ENCODE measurements at regions not wholly inside any gene's neighbourhood (a gene's known extent, or its start where the extent isn't known, plus 50 kb on each side); places are given as distances from the start of the nearest gene placed in this dataset.

DNA sequence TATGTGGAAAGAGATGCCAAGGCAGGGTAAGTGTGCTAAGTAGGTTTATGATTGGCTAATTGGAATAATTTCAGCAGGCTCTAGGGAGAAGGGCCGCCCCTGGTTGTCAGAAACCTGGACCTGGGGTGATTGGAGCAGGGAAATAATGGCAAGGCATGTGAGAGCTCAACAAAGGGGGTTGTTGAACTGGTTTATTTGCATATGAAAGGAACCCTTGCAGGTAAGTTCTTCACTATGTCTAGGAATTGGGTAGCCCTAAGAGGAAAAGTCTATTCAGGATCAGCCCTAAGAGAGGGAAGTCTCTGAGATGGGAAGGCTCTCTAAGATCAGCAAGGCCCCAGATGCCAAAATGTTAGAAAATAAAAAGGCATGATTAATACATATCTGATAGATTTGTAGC, 139.9 kb upstream of the PRNP start:
- Histone ChIP-seq H3K36me3 (ENCODE audit: low read depth, missing control alignments) (no peaks in the 10 kb centered on the region), H3K4me3 (no peak overlapping the region), H3K4me1 (no peaks in the 10 kb centered on the region), H3K27me3 (no peaks in the 10 kb centered on the region), H3K27ac (no peak overlapping the region), H3K9me3 (no peaks in the 10 kb centered on the region)
- TF ChIP-seq POLR2A (IDR thresholded peaks at IDR 0.05): no peak
- TF ChIP-seq, protein P1, sequence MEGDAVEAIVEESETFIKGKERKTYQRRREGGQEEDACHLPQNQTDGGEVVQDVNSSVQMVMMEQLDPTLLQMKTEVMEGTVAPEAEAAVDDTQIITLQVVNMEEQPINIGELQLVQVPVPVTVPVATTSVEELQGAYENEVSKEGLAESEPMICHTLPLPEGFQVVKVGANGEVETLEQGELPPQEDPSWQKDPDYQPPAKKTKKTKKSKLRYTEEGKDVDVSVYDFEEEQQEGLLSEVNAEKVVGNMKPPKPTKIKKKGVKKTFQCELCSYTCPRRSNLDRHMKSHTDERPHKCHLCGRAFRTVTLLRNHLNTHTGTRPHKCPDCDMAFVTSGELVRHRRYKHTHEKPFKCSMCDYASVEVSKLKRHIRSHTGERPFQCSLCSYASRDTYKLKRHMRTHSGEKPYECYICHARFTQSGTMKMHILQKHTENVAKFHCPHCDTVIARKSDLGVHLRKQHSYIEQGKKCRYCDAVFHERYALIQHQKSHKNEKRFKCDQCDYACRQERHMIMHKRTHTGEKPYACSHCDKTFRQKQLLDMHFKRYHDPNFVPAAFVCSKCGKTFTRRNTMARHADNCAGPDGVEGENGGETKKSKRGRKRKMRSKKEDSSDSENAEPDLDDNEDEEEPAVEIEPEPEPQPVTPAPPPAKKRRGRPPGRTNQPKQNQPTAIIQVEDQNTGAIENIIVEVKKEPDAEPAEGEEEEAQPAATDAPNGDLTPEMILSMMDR (IDR thresholded peaks at IDR 0.05): no peak
- 60 to 100% methylated on average over 1 of the region's 1 CpG for WGBS, 2 donors
- no peak for DNase-seq
- intact Hi-C loops (cut with DNase I; ENCODE audit: low total_unique reads): no loop called here

DNA sequence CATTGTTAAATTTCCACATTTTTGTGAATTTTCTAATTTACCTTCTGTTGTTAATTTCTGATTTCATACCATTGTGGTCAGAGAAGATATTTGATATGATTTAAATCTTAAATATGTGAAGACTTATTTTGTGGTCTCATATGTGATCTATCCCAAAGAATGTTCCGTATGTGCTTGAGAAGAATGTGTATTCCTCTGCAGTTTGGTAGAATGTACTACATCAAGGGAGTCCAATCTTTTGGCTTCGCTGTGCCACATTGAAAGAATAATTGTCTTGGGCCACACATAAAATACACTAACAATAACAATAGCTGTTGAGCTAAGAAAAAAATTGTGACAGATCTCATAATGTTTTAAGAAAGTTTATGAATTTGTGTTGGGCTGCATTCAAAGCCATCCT, 140.7 kb upstream of the PRNP start:
- intact Hi-C loops (cut with DNase I; ENCODE audit: low total_unique reads): no loop called here
- no peak for TF ChIP-seq POLR2A (IDR thresholded peaks at IDR 0.05)
- TF ChIP-seq, protein P1 (IDR thresholded peaks at IDR 0.05): no peak
- WGBS, 2 donors: 97 to 100% methylated on average over 2 of the region's 2 CpGs

DNA sequence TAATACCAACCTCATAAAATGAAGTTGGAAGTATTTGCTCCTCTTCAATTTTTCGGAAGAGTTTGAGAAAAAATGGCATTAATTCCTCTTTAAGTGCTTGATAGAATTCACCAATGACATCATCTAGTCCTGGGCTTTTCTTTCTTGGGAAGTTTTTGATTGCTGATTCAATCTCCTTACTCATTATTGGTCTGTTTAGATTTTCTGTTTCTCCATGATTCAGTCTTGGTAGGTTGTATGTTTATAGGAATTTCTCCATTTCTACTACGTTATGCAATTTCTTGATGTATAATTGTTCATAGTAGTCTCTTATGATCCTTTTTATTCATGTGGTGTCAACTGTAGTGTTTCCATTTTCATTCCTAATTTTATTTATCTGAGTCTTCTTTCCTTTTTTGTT, 141.5 kb upstream of the PRNP start:
- DNase-seq: no peak
- Histone ChIP-seq H3K4me3 (no peak overlapping the region), H3K36me3 (ENCODE audit: low read depth, missing control alignments) (no peaks in the 10 kb centered on the region), H3K27ac (no peak overlapping the region), H3K27me3 (no peaks in the 10 kb centered on the region), H3K9me3 (no peaks in the 10 kb centered on the region), H3K4me1 (no peaks in the 10 kb centered on the region)
- intact Hi-C loops (cut with DNase I; ENCODE audit: low total_unique reads): no loop called here
- WGBS, 2 donors: 91 to 95% methylated on average over 2 of the region's 2 CpGs
- TF ChIP-seq, protein P1 (IDR thresholded peaks at IDR 0.05): no peak

More for the DNA sequence above, 140.7 kb upstream of the PRNP start:
- DNase-seq: no peak
- H3K36me3 ChIP-seq (ENCODE audit: low read depth, missing control alignments): no peaks in the 10 kb centered on the region
- H3K4me3 ChIP-seq: no peak overlapping the region
- H3K27me3 ChIP-seq: no peaks in the 10 kb centered on the region
- no peak overlapping the region for H3K27ac ChIP-seq
- no peaks in the 10 kb centered on the region for H3K4me1 ChIP-seq
- no peaks in the 10 kb centered on the region for H3K9me3 ChIP-seq

DNA sequence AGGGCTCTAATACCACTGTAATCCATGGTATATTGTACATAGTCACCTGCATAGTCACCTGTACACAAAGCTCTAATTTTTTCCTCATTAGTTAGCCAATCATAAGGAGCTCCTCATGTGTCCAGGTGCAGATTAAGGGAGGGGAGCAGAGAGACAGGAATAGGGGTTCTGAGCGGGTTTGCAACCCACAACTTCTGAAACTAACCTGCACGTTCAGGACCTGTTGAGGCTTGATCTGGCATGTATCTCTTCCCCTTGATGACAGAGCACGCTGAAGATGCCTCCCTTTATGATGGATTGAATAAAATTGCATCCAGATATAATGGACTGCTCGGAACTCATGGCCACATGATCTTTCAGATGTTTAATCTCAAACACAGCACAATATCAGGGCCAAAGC, 144.0 kb upstream of the PRNP start:
- no peak for DNase-seq
- TF ChIP-seq, protein P1 (IDR thresholded peaks at IDR 0.05): no peak
- no peak for TF ChIP-seq POLR2A (IDR thresholded peaks at IDR 0.05)
- 82 to 88% methylated on average over 4 of the region's 4 CpGs for WGBS, 2 donors

DNA sequence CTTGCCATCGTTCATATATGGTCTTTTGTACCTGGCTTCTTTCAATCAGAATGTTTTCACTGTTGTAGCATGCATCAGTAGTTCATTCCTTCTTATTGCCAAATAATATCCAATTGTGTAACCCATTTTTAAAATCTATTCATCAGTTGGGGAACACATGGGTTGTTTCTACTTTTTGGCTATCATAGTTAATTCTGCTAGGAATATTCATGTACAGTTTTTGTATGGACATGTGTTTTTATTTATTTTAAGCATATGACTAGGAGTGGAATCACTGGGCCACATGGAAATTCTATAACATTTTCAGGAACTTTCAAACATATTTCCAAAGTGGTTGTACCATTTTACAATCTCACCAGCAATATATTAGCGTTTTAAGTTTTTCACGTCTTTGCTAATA, 151.9 kb upstream of the PRNP start:
- Histone ChIP-seq H3K27me3 (no peaks in the 10 kb centered on the region), H3K27ac (no peak overlapping the region), H3K4me1 (no peaks in the 10 kb centered on the region), H3K36me3 (ENCODE audit: low read depth, missing control alignments) (no peaks in the 10 kb centered on the region), H3K4me3 (no peak overlapping the region), H3K9me3 (no peaks in the 10 kb centered on the region)
- TF ChIP-seq, protein P1 (IDR thresholded peaks at IDR 0.05): no peak
- no peak for TF ChIP-seq POLR2A (IDR thresholded peaks at IDR 0.05)
- DNase-seq: no peak
- intact Hi-C loops (cut with DNase I; ENCODE audit: low total_unique reads): no loop called here
- 89 to 96% methylated on average over 3 of the region's 3 CpGs for WGBS, 2 donors

More for the DNA sequence above, 144.0 kb upstream of the PRNP start:
- Histone ChIP-seq H3K27me3 (no peaks in the 10 kb centered on the region), H3K36me3 (ENCODE audit: low read depth, missing control alignments) (no peaks in the 10 kb centered on the region), H3K4me1 (no peaks in the 10 kb centered on the region), H3K4me3 (no peak overlapping the region), H3K27ac (no peak overlapping the region), H3K9me3 (no peaks in the 10 kb centered on the region)
- intact Hi-C loops (cut with DNase I; ENCODE audit: low total_unique reads): no loop called here
